Ishikawa (cell line): ENCODE measurements at regions not wholly inside any gene's neighbourhood (a gene's known extent, or its start where the extent isn't known, plus 50 kb on each side); places are given as distances from the start of the nearest gene placed in this dataset.

Experiments
- CEBPB ChIP-seq: IDR thresholded peaks from 2 replicates; pipeline ENCODE4 v1.6.1; 2012
- MAX ChIP-seq: IDR thresholded peaks from 2 replicates; pipeline ENCODE4 v1.6.1; 2012
- RAD21 ChIP-seq: IDR thresholded peaks from 2 replicates; pipeline ENCODE4 v1.6.1; 2012; ENCODE audit warnings: low read depth
- REST ChIP-seq: IDR thresholded peaks from 2 replicates; pipeline ENCODE4 v1.6.1; 2012; ENCODE audit warnings: low read depth, mild to moderate bottlenecking

- TF ChIP-seq MAX (no peak), CEBPB (no peak), REST (no peak), RAD21 (no peak)
Observed at GRCh38 chr10:130963786-130964522, 347.6 kb downstream of the TCERG1L start.
